Endothelial cell (in vitro differentiated cells): ENCODE measurements at regions not wholly inside any gene's neighbourhood (a gene's known extent, or its start where the extent isn't known, plus 50 kb on each side); places are given as distances from the start of the nearest gene placed in this dataset.

Experiments used
- DNase-seq: peaks from one replicate; pipeline ENCODE4 v3.0.0; 2021; ENCODE audit warnings: low spot score
- H3K27ac Mint-ChIP-seq: one replicate; pipeline ENCODE4 v1.8.0; 2021; ENCODE audit warnings: mixed read lengths, inconsistent platforms; ENCODE audit not compliant: unreplicated experiment
- H3K27me3 Mint-ChIP-seq: one replicate; pipeline ENCODE4 v1.8.0; 2021; ENCODE audit warnings: mild to moderate bottlenecking, moderate library complexity, mixed read lengths, inconsistent platforms; ENCODE audit not compliant: unreplicated experiment
- H3K36me3 Mint-ChIP-seq: one replicate; pipeline ENCODE4 v1.8.0; 2021; ENCODE audit warnings: mild to moderate bottlenecking, low read depth, mixed read lengths, inconsistent platforms; ENCODE audit not compliant: unreplicated experiment
- H3K4me1 Mint-ChIP-seq: one replicate; pipeline ENCODE4 v1.8.0; 2021; ENCODE audit warnings: mild to moderate bottlenecking, mixed read lengths, inconsistent platforms; ENCODE audit not compliant: unreplicated experiment
- H3K4me3 Mint-ChIP-seq: one replicate; pipeline ENCODE4 v1.8.0; 2021; ENCODE audit warnings: mild to moderate bottlenecking, mixed read lengths, inconsistent platforms; ENCODE audit not compliant: unreplicated experiment
- H3K9me3 Mint-ChIP-seq: one replicate; pipeline ENCODE4 v1.8.0; 2021; ENCODE audit warnings: mixed read lengths, inconsistent platforms; ENCODE audit not compliant: unreplicated experiment
- TF ChIP-seq, protein P1 (sequence below): fragments of 200-600 bp; sonication (generic); IDR thresholded peaks from one replicate; pipeline ENCODE4 v1.5.0; 2021; ENCODE audit warnings: antibody characterized with exemption; ENCODE audit not compliant: unreplicated experiment

DNA sequence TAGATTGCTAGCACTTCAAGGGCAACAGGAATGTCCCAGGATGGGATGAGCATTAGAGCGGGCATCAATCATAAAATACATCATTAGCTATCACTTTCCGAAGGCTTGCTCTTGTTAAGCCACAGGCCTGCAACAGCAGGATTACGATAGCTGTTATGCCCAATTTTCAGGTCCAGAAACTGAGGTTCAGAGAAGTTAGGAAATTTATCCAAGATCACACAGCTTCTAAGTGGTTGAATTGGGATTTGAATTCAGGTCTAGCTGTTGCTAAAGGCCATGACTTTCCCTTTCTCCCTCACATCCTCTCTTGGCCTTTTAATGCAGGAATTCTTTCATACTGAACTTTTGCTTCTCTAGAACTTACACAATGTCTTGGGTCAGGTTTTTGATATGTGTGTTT is 119.4 kb upstream of the ERCC6L2 start:
- Mint-ChIP-seq H3K4me1 (peaks cover 4% of the 10 kb centered on the region), H3K4me3 (no peak overlapping the region), H3K36me3 (no peaks in the 10 kb centered on the region), H3K27me3 (peaks cover 1% of the 10 kb centered on the region), H3K27ac (no peak overlapping the region), H3K9me3 (no peaks in the 10 kb centered on the region)
- no peak for DNase-seq
- TF ChIP-seq, protein P1, sequence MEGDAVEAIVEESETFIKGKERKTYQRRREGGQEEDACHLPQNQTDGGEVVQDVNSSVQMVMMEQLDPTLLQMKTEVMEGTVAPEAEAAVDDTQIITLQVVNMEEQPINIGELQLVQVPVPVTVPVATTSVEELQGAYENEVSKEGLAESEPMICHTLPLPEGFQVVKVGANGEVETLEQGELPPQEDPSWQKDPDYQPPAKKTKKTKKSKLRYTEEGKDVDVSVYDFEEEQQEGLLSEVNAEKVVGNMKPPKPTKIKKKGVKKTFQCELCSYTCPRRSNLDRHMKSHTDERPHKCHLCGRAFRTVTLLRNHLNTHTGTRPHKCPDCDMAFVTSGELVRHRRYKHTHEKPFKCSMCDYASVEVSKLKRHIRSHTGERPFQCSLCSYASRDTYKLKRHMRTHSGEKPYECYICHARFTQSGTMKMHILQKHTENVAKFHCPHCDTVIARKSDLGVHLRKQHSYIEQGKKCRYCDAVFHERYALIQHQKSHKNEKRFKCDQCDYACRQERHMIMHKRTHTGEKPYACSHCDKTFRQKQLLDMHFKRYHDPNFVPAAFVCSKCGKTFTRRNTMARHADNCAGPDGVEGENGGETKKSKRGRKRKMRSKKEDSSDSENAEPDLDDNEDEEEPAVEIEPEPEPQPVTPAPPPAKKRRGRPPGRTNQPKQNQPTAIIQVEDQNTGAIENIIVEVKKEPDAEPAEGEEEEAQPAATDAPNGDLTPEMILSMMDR, result no peak

DNA sequence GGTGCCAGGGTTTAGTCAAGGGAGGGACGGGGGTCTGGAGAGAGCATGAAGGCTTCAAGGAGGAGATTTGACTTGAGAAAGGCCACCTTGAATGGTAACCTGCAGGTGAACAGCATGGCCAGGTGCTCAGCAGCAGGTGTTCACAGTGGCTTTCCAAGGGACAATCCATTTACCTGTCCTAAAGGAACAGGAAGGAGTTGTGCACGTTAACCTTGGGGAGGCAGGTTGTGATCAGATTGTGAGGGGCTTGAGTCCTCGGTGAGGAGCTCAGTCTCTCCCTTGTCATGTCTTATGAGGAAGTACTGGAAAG is 120.1 kb upstream of the ERCC6L2 start:
- no peak for DNase-seq
- Mint-ChIP-seq H3K4me3 (no peak overlapping the region), H3K4me1 (peaks cover 4% of the 10 kb centered on the region), H3K9me3 (no peaks in the 10 kb centered on the region), H3K36me3 (no peaks in the 10 kb centered on the region), H3K27ac (no peak overlapping the region), H3K27me3 (peaks cover 1% of the 10 kb centered on the region)
- TF ChIP-seq, protein P1, result no peak

DNA sequence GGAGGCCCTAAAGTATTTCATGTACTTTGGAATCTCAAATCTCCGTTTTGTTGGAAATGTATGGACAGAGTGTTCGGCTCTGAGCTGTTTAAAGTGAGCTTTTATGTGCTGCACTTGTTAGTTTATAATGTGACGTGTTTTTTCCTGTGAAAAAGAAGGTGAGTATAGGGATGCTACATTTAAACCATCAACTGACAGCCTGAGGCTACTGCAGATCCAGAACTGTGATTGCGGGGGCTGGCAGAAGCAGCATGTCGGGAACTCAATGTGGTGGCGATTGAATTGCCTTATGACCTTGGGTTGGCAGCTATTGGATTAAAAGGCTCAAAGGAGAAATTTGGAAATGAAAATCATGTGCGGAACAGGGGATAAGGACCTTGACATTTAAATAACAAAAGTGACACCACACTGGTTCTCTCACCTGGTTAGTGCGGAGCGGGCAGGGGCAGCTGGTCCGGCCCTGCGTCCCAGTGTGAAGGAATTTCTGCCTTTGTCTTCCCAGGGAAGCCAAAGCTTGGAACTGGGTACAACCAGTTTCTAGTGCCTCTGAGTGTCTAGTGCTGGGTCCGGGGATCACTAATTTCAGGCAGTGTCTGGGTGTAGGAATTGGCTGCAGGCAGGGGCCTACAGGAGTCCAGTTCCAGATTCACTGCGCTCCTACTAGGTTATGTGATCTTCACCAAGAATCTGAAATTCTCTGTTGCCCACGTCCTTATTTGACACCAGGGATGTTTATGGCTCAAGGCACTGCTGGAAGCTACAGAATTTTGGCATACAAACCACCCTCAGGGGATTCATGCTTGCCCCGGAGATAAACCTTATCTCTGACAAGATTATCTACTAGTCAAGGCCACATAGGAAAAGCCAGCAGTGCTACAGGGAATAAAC is 120.7 kb upstream of the ERCC6L2 start:
- no peak for DNase-seq
- H3K9me3 Mint-ChIP-seq, result no peaks in the 10 kb centered on the region
- H3K27ac Mint-ChIP-seq, result no peak overlapping the region
- no peak overlapping the region for H3K4me3 Mint-ChIP-seq
- H3K27me3 Mint-ChIP-seq, result peaks cover 1% of the 10 kb centered on the region
- H3K4me1 Mint-ChIP-seq, result peaks cover 4% of the 10 kb centered on the region
- no peaks in the 10 kb centered on the region for H3K36me3 Mint-ChIP-seq
- TF ChIP-seq, protein P1, result no peak

DNA sequence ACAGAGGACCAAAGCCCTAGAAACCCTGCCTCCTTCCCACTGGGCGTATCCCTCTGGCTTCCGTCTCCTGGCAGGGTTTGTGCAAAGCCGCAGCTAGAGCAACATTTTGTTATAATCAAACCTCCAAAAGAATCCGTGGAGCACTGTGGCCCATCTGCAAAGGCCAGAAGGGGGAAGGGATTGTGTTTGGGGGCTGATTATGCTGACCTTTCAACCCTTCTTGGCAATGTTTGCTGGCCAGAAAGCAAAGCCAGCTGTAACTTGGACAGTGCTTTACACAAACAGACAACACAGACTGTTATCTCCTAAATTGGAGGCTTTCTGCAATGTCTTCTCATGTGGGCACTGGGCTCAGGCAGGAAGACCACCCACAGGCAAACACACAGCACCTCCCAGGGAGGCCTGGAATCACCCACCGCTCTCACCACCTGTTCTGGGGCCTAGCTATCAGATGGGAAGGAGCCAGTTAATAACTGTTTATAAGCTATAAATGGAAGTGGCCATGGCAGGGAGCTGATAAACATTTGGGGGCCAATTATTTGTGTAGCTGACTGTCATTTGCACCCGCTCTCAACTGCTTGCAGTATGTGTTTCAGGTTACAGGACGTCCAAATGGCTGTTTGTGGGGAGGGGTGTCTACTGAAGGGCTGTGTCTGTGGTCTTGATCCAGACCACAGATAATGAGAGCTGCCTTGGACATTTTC is 121.6 kb upstream of the ERCC6L2 start:
- H3K27ac Mint-ChIP-seq, result no peak overlapping the region
- no peaks in the 10 kb centered on the region for H3K9me3 Mint-ChIP-seq
- no peak for DNase-seq
- H3K27me3 Mint-ChIP-seq, result peaks cover 1% of the 10 kb centered on the region
- TF ChIP-seq, protein P1, result no peak
- H3K4me3 Mint-ChIP-seq, result no peak overlapping the region
- no peaks in the 10 kb centered on the region for H3K36me3 Mint-ChIP-seq
- H3K4me1 Mint-ChIP-seq, result peaks cover 4% of the 10 kb centered on the region
